Astrocyte of the spinal cord (primary cell): ENCODE measurements at regions not wholly inside any gene's neighbourhood (a gene's known extent, or its start where the extent isn't known, plus 50 kb on each side); places are given as distances from the start of the nearest gene placed in this dataset.
"Not testable (repeated sequence)": the region's sequence is repeated elsewhere in the genome, so short reads cannot be mapped to it uniquely, and the experiment has no call there.

Experiments used
- DNase-seq: peaks from one replicate; pipeline ENCODE4 v3.0.0; 2011; ENCODE audit warnings: low read depth, low spot score
- H3K4me3 ChIP-seq: 2 replicates; pipeline ENCODE4 v1.5.1; 2011; ENCODE audit warnings: low read depth, mild to moderate bottlenecking, low read length, moderate library complexity
- CTCF ChIP-seq: IDR thresholded peaks from 2 replicates; pipeline ENCODE4 v1.5.1; 2012; ENCODE audit warnings: low read depth, mild to moderate bottlenecking, low read length, inconsistent platforms
- in situ Hi-C: cut with HindIII; loops from 2 replicates; pipeline ENCODE4 v1.10.0; 2017; ENCODE audit warnings: low sequenced_read_pairs

- H3K4me3 ChIP-seq = no peak overlapping the region
- in situ Hi-C loops = no loop called here
- TF ChIP-seq CTCF = peak; percentile 5
- no peak for DNase-seq
These were observed 356.2 kb downstream of the GJA1 start for GRCh38 chr6:121791396-121792315.

GRCh38 chr6:121794630-121795029 lies 359.2 kb downstream of the GJA1 start:
- no peak overlapping the region for H3K4me3 ChIP-seq
- DNase-seq = peak; percentile 96
- TF ChIP-seq CTCF = no peak
- in situ Hi-C loops = no loop called here

GRCh38 chr6:121797598-121797997 lies 362.2 kb downstream of the GJA1 start:
- H3K4me3 ChIP-seq, DNase-seq, in situ Hi-C loops: not testable (repeated sequence)

GRCh38 chr6:121798126-121798525 lies 362.7 kb downstream of the GJA1 start:
- H3K4me3 ChIP-seq, in situ Hi-C loops: not testable (repeated sequence)
- DNase-seq = peak; percentile 30

GRCh38 chr6:121799574-121799973 lies 364.1 kb downstream of the GJA1 start:
- no peak for DNase-seq
- no peak overlapping the region for H3K4me3 ChIP-seq
- no peak for TF ChIP-seq CTCF
- in situ Hi-C loops = no loop called here

- in situ Hi-C loops = no loop called here
- TF ChIP-seq CTCF = no peak
- no peak overlapping the region for H3K4me3 ChIP-seq
- peak; percentile 26 for DNase-seq
These were observed 364.6 kb downstream of the GJA1 start for GRCh38 chr6:121800047-121800446.

- in situ Hi-C loops = no loop called here
- no peak for DNase-seq
- no peak overlapping the region for H3K4me3 ChIP-seq
- no peak for TF ChIP-seq CTCF
These were observed 370.7 kb downstream of the GJA1 start for GRCh38 chr6:121806116-121806515.
